ENCODE measurements at regions not wholly inside any gene's neighbourhood (a gene's known extent, or its start where the extent isn't known, plus 50 kb on each side); places are given as distances from the start of the nearest gene placed in this dataset.

DNA sequence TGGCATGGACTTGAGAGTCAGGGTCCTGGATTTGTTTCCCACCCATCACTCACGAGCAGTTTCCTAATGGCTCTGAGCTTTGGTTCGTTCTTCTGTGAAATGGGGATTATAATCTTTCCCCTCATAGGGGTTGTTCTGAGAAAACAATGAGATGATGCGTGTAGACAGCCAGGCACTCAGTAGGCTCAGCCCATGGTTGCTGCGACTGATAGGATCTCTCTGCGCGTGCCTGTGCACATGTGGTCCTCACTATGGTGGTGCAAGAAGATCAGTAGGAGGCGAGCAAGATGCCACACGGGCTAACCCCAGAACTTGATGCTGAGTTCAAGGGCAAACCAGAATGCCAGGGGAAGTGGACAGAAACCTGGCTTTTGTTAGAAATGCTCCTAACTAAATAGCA lies 153.5 kb upstream of the KCNG1 start:
- Histone ChIP-seq H3K9me3 (replicated peaks; ENCODE audit: insufficient read depth, low read length) (no peaks in the 10 kb centered on the region), H3K4me3 (ENCODE audit: low read length) (no peak overlapping the region), H3K9me2 (replicated peaks; ENCODE audit: insufficient read depth, low read length) (no peaks in the 10 kb centered on the region), H3K79me2 (ENCODE audit: low read length) (no peaks in the 10 kb centered on the region), H3K27ac (ENCODE audit: low read length) (no peak overlapping the region), H3K4me1 (ENCODE audit: low read length) (no peaks in the 10 kb centered on the region), H4K20me1 (ENCODE audit: insufficient read depth, low read length) (no peaks in the 10 kb centered on the region), H2AFZ (ENCODE audit: low read length) (no peak overlapping the region), H3K4me2 (ENCODE audit: low read depth, low read length) (no peak overlapping the region), H3K36me3 (replicated peaks; ENCODE audit: insufficient read depth, low read length) (no peaks in the 10 kb centered on the region), H3F3A (ENCODE audit: insufficient read depth, low read length) (no peaks in the 10 kb centered on the region), H3K27me3 (replicated peaks; ENCODE audit: insufficient read depth, low read length) (no peaks in the 10 kb centered on the region), H3K9ac (ENCODE audit: low read length) (no peak overlapping the region)
- no peak for TF ChIP-seq EZH2 (optimal IDR thresholded peaks at IDR 0.05; ENCODE audit: low read depth, low read length)
- no peak for DNase-seq

DNA sequence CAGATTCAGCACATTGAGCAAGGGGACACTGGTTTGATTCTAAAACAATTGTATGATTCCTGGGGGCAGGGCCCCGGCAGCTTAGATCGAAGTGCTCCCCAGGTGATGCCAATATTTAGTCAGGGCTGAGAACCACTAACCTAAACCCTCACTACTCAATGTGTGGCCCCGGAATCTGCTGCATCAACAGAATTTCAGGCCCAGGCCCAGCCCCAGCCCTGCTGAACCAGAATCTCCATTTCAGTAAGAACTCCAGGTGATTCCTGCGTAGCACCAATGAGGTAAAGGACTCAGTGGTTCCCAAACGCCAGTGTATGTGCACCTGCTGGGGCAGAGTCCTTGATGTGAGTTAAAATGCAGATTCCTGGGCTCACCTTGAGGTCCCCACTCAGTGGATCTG lies 152.8 kb upstream of the KCNG1 start:
- Histone ChIP-seq H3K9me2 (replicated peaks; ENCODE audit: insufficient read depth, low read length) (no peaks in the 10 kb centered on the region), H3K4me1 (ENCODE audit: low read length) (no peaks in the 10 kb centered on the region), H3K27ac (ENCODE audit: low read length) (no peak overlapping the region), H3K27me3 (replicated peaks; ENCODE audit: insufficient read depth, low read length) (no peaks in the 10 kb centered on the region), H3F3A (ENCODE audit: insufficient read depth, low read length) (no peaks in the 10 kb centered on the region), H4K20me1 (ENCODE audit: insufficient read depth, low read length) (no peaks in the 10 kb centered on the region), H3K4me2 (ENCODE audit: low read depth, low read length) (no peak overlapping the region), H3K36me3 (replicated peaks; ENCODE audit: insufficient read depth, low read length) (no peaks in the 10 kb centered on the region), H2AFZ (ENCODE audit: low read length) (no peak overlapping the region), H3K79me2 (ENCODE audit: low read length) (no peaks in the 10 kb centered on the region), H3K9ac (ENCODE audit: low read length) (no peak overlapping the region), H3K9me3 (replicated peaks; ENCODE audit: insufficient read depth, low read length) (no peaks in the 10 kb centered on the region), H3K4me3 (ENCODE audit: low read length) (no peak overlapping the region)
- DNase-seq: no peak
- TF ChIP-seq, protein P1, sequence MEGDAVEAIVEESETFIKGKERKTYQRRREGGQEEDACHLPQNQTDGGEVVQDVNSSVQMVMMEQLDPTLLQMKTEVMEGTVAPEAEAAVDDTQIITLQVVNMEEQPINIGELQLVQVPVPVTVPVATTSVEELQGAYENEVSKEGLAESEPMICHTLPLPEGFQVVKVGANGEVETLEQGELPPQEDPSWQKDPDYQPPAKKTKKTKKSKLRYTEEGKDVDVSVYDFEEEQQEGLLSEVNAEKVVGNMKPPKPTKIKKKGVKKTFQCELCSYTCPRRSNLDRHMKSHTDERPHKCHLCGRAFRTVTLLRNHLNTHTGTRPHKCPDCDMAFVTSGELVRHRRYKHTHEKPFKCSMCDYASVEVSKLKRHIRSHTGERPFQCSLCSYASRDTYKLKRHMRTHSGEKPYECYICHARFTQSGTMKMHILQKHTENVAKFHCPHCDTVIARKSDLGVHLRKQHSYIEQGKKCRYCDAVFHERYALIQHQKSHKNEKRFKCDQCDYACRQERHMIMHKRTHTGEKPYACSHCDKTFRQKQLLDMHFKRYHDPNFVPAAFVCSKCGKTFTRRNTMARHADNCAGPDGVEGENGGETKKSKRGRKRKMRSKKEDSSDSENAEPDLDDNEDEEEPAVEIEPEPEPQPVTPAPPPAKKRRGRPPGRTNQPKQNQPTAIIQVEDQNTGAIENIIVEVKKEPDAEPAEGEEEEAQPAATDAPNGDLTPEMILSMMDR (IDR thresholded peaks at IDR 0.05; ENCODE audit: low read length): no peak
- no peak for TF ChIP-seq EZH2 (optimal IDR thresholded peaks at IDR 0.05; ENCODE audit: low read depth, low read length)
- no peak for TF ChIP-seq EZH2phosphoT487 (IDR thresholded peaks at IDR 0.05; ENCODE audit: low read length)

DNA sequence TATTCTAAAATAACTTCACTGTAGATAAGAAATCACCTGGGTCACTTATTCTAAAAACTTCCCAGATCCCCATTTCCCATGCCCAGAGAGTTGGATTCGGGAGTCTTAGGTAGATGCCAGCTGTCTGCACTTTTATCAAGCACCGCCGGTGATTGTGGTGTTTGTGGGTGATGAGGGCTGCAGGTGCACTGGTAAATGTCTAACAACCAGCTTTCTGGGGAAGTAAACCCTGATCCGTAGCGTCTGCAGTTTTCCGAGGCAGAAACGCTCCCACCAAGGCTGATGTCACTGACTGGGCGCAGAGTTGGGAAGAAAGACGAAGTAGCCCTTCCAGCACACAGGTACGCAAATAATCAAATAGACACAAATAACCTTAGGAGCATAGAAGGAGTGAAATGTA lies 152.2 kb upstream of the KCNG1 start:
- no peak for DNase-seq
- H3K9me3 ChIP-seq (replicated peaks; ENCODE audit: insufficient read depth, low read length): no peaks in the 10 kb centered on the region
- H3K4me1 ChIP-seq (ENCODE audit: low read length): no peaks in the 10 kb centered on the region
- no peak overlapping the region for H3K27ac ChIP-seq (ENCODE audit: low read length)
- no peak overlapping the region for H3K4me2 ChIP-seq (ENCODE audit: low read depth, low read length)
- H3K36me3 ChIP-seq (replicated peaks; ENCODE audit: insufficient read depth, low read length): no peaks in the 10 kb centered on the region
- H3K9me2 ChIP-seq (replicated peaks; ENCODE audit: insufficient read depth, low read length): no peaks in the 10 kb centered on the region
- no peak overlapping the region for H3K9ac ChIP-seq (ENCODE audit: low read length)
- no peaks in the 10 kb centered on the region for H3K79me2 ChIP-seq (ENCODE audit: low read length)
- no peak overlapping the region for H2AFZ ChIP-seq (ENCODE audit: low read length)
- no peaks in the 10 kb centered on the region for H4K20me1 ChIP-seq (ENCODE audit: insufficient read depth, low read length)
- TF ChIP-seq EZH2phosphoT487 (IDR thresholded peaks at IDR 0.05; ENCODE audit: low read length) (no peak), EZH2 (optimal IDR thresholded peaks at IDR 0.05; ENCODE audit: low read depth, low read length) (no peak)
- TF ChIP-seq, protein P1 (IDR thresholded peaks at IDR 0.05; ENCODE audit: low read length): no peak
- H3K4me3 ChIP-seq (ENCODE audit: low read length): no peak overlapping the region
- no peaks in the 10 kb centered on the region for H3F3A ChIP-seq (ENCODE audit: insufficient read depth, low read length)
- H3K27me3 ChIP-seq (replicated peaks; ENCODE audit: insufficient read depth, low read length): no peaks in the 10 kb centered on the region

GRCh38 chr20:51174536-51174935 lies 151.6 kb upstream of the KCNG1 start:
- no peak overlapping the region for H2AFZ ChIP-seq (ENCODE audit: low read length)
- no peaks in the 10 kb centered on the region for H3K4me1 ChIP-seq (ENCODE audit: low read length)

More at GRCh38 chr20:51174536-51174935, 151.6 kb upstream of the KCNG1 start:
- TF ChIP-seq, protein P1 (IDR thresholded peaks at IDR 0.05; ENCODE audit: low read length): no peak
- TF ChIP-seq EZH2 (optimal IDR thresholded peaks at IDR 0.05; ENCODE audit: low read depth, low read length) (no peak), EZH2phosphoT487 (IDR thresholded peaks at IDR 0.05; ENCODE audit: low read length) (no peak)
- H3K9me2 ChIP-seq (replicated peaks; ENCODE audit: insufficient read depth, low read length): no peaks in the 10 kb centered on the region
- H3K9ac ChIP-seq (ENCODE audit: low read length): no peak overlapping the region
- no peaks in the 10 kb centered on the region for H3K9me3 ChIP-seq (replicated peaks; ENCODE audit: insufficient read depth, low read length)
- H3K27me3 ChIP-seq (replicated peaks; ENCODE audit: insufficient read depth, low read length): no peaks in the 10 kb centered on the region
- no peak overlapping the region for H3K4me3 ChIP-seq (ENCODE audit: low read length)
- no peak overlapping the region for H3K27ac ChIP-seq (ENCODE audit: low read length)
- H3K36me3 ChIP-seq (replicated peaks; ENCODE audit: insufficient read depth, low read length): no peaks in the 10 kb centered on the region
- no peaks in the 10 kb centered on the region for H3K79me2 ChIP-seq (ENCODE audit: low read length)
- no peak for DNase-seq
- H3K4me2 ChIP-seq (ENCODE audit: low read depth, low read length): no peak overlapping the region
- H3F3A ChIP-seq (ENCODE audit: insufficient read depth, low read length): no peaks in the 10 kb centered on the region
- H4K20me1 ChIP-seq (ENCODE audit: insufficient read depth, low read length): no peaks in the 10 kb centered on the region
